Neural progenitor cell (in vitro differentiated cells): ENCODE measurements at regions not wholly inside any gene's neighbourhood (a gene's known extent, or its start where the extent isn't known, plus 50 kb on each side); places are given as distances from the start of the nearest gene placed in this dataset.

Experiments used
- CTCF ChIP-seq: fragments of 200-600 bp; sonication (generic); IDR thresholded peaks from 2 replicates; pipeline ENCODE4 v1.5.1; 2017; ENCODE audit warnings: antibody characterized with exemption, mild to moderate bottlenecking
- EZH2phosphoT487 ChIP-seq: fragments of 200-600 bp; sonication (generic); IDR thresholded peaks from 2 replicates; pipeline ENCODE4 v1.6.1; 2017; ENCODE audit warnings: antibody characterized with exemption

- TF ChIP-seq CTCF (no peak), EZH2phosphoT487 (no peak)
Measured at GRCh38 chr6:90644492-90644891, 57.6 kb upstream of the MAP3K7 start.
